OCI-LY7 (cell line): ENCODE measurements at regions not wholly inside any gene's neighbourhood (a gene's known extent, or its start where the extent isn't known, plus 50 kb on each side); places are given as distances from the start of the nearest gene placed in this dataset.

Experiments
- BruUV-seq: library from RNA; stranded (reverse); fragments of 400-500 nt; replicated peaks from 2 replicates; lab custom pipeline; 2021; lab: Mats Ljungman, UMichigan
- CTCF ChIA-PET: fragments of 300-600 bp; sonication (Branson Sonifier 250); formaldehyde crosslinking; loops from one replicate; lab custom pipeline; 2022; ENCODE audit warnings: antibody characterized with exemption; ENCODE audit not compliant: unreplicated experiment; lab: Charles Lee
- POLR2A ChIA-PET: fragments of 300-600 bp; sonication (Branson Sonifier 250); formaldehyde crosslinking; loops from one replicate; lab custom pipeline; 2022; ENCODE audit warnings: antibody characterized with exemption; lab: Charles Lee
- DNase-seq: peaks from one replicate; pipeline ENCODE4 v3.0.0-alpha.2; 2015; ENCODE audit warnings: low spot score
- H2AFZ ChIP-seq: fragments of 200-600 bp; sonication (generic), shearing (Covaris generic); 2 replicates; pipeline ENCODE4 v1.6.1; 2014; ENCODE audit warnings: mild to moderate bottlenecking, antibody characterized with exemption, low read length, moderate library complexity
- H3K27ac ChIP-seq: fragments of 200-600 bp; sonication (generic); 2 replicates; pipeline ENCODE4 v1.5.1; 2014; ENCODE audit warnings: mixed run types, low read depth, mild to moderate bottlenecking, moderate library complexity, low read length, inconsistent platforms; ENCODE audit not compliant: poor library complexity, severe bottlenecking
- H3K36me3 ChIP-seq: fragments of 200-600 bp; sonication (generic); 2 replicates; pipeline ENCODE4 v1.6.1; 2014; ENCODE audit warnings: mild to moderate bottlenecking, antibody characterized with exemption, low read length, moderate library complexity, mixed read lengths; ENCODE audit not compliant: insufficient read depth
- H3K4me1 ChIP-seq: fragments of 200-600 bp; sonication (generic); 2 replicates; pipeline ENCODE4 v1.5.1; 2014; ENCODE audit warnings: mild to moderate bottlenecking, low read length; ENCODE audit not compliant: insufficient read depth, poor library complexity, severe bottlenecking
- H3K4me2 ChIP-seq: fragments of 200-600 bp; sonication (generic); 2 replicates; pipeline ENCODE4 v1.6.1; 2014; ENCODE audit warnings: mild to moderate bottlenecking, low read length
- H3K4me3 ChIP-seq: fragments of 200-600 bp; sonication (generic); 2 replicates; pipeline ENCODE4 v1.5.1; 2014; ENCODE audit warnings: mild to moderate bottlenecking, low read depth, low read length; ENCODE audit not compliant: poor library complexity, severe bottlenecking
- H3K79me2 ChIP-seq: fragments of 200-600 bp; sonication (generic); 2 replicates; pipeline ENCODE4 v1.6.1; 2016; ENCODE audit warnings: low read depth, mild to moderate bottlenecking, low read length, moderate library complexity, mixed read lengths; ENCODE audit not compliant: insufficient read depth
- H3K9me2 ChIP-seq: fragments of 200-600 bp; sonication (generic); 2 replicates; pipeline ENCODE4 v1.6.1; 2016; ENCODE audit warnings: mild to moderate bottlenecking, low read length, mixed read lengths; ENCODE audit not compliant: insufficient read depth
- H3K9me3 ChIP-seq: fragments of 200-600 bp; sonication (generic); 2 replicates; pipeline ENCODE4 v1.6.1; 2014; ENCODE audit warnings: mild to moderate bottlenecking, mixed run types, low read length, mixed read lengths
- H4K20me1 ChIP-seq: fragments of 200-600 bp; sonication (generic); 2 replicates; pipeline ENCODE4 v1.6.1; 2014; ENCODE audit warnings: mild to moderate bottlenecking, antibody characterized with exemption, low read length, moderate library complexity, mixed read lengths; ENCODE audit not compliant: insufficient read depth
- CTCF ChIP-seq: fragments of 200-600 bp; sonication (generic); conservative IDR thresholded peaks from 2 replicates; pipeline ENCODE4 v1.5.1; 2014; ENCODE audit warnings: mild to moderate bottlenecking, antibody characterized with exemption, low read length, moderate library complexity, mixed read lengths
- EZH2phosphoT487 ChIP-seq: fragments of 200-600 bp; sonication (generic); IDR thresholded peaks from 2 replicates; pipeline ENCODE4 v1.6.1; 2018; ENCODE audit warnings: low read depth, borderline replicate concordance, mild to moderate bottlenecking, mixed run types, antibody characterized with exemption, low read length, moderate library complexity, mixed read lengths
- intact Hi-C: fragments of 100-400 bp; cut with micrococcal nuclease; formaldehyde crosslinking; loops from one replicate; pipeline ENCODE4 v1.10.0; 2022; ENCODE audit not compliant: unreplicated experiment

DNA sequence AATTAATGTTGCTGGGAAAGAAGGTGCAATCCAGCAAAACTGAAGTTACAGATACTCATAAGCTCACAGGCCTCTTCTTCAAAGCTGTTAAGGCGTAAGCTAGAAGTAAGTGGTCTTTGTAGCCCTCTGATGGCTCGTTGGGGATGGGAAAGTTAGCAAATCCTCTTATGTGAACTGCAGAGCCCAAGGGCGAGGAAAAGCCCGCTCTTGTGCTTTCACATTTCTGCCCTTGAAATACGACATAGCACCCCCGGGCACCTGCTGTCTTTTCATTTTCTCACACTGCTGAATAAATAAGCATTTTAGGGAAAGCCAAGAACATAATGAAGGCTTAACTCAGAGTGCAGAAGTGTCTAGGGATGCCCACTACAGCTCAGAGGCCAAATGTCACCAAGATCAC lies 73.1 kb upstream of the SORBS2 start:
- ChIA-PET CTCF (no interaction called here), POLR2A (interaction anchor here (0.6 to 1.1 kb wide), 3 partner anchors 33 to 405 kb away, joined by 3 read pairs; no protein-coding TSS in a partner anchor)
- no peak for DNase-seq
- peaks cover 22% of the 10 kb centered on the region for H3K4me1 ChIP-seq
- H3K36me3 ChIP-seq, result no peaks in the 10 kb centered on the region; the same call in 1 of the 2 replicates
- peaks cover 22% of the 10 kb centered on the region for H3K9me3 ChIP-seq
- no TSS peak for BruUV-seq
- intact Hi-C loops, result loop anchor here (5.0 to 10.0 kb wide), 2 partner anchors 310 to 413 kb away; partner anchors contain the start of genes CCDC110 and CYP4V2
- no peaks in the 10 kb centered on the region for H3K79me2 ChIP-seq
- no peaks in the 10 kb centered on the region for H4K20me1 ChIP-seq
- no peak overlapping the region for H3K4me3 ChIP-seq
- H3K9me2 ChIP-seq, result no peaks in the 10 kb centered on the region
- H3K4me2 ChIP-seq, result no peak overlapping the region
- TF ChIP-seq CTCF (no peak), EZH2phosphoT487 (no peak)
- no peak overlapping the region for H3K27ac ChIP-seq
- no peak overlapping the region for H2AFZ ChIP-seq

DNA sequence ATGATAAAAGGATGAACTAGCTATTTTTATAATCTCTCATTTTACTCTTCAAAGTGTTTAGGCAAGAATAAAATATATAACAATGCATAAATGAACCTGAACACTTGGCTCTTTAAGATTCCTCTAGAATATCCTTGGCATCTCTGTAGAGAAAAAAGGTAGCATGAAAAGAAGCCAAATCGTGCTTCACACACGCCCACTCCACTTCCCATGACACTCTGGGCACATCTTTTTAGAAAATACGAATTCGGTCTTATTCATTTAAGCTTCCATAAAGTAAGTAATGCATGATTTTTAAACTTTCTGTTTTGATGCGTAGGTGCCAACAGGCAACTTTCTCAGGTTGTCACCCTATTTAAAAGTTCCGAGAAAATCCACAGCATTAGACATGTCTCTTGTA lies 73.6 kb upstream of the SORBS2 start:
- H3K4me1 ChIP-seq, result peaks cover 17% of the 10 kb centered on the region
- no peaks in the 10 kb centered on the region for H3K79me2 ChIP-seq
- H3K4me3 ChIP-seq, result no peak overlapping the region
- H3K36me3 ChIP-seq, result no peaks in the 10 kb centered on the region; the same call in 1 of the 2 replicates
- peaks cover 22% of the 10 kb centered on the region for H3K9me3 ChIP-seq
- POLR2A ChIA-PET, result interaction anchor here (0.6 to 1.4 kb wide), 3 partner anchors 9 to 250 kb away, joined by 3 to 5 read pairs (median 3); no protein-coding TSS in a partner anchor
- no TSS peak for BruUV-seq
- H3K9me2 ChIP-seq, result no peaks in the 10 kb centered on the region
- CTCF ChIA-PET, result no interaction called here
- no peak for DNase-seq
- intact Hi-C loops, result loop anchor here (2.0 to 10.0 kb wide), 3 partner anchors 73 to 413 kb away; partner anchors contain the start of genes CCDC110, CYP4V2 and SORBS2
- TF ChIP-seq EZH2phosphoT487, result no peak
- no peak for TF ChIP-seq CTCF
- H3K4me2 ChIP-seq, result no peak overlapping the region
- no peaks in the 10 kb centered on the region for H4K20me1 ChIP-seq
- no peak overlapping the region for H3K27ac ChIP-seq
- no peak overlapping the region for H2AFZ ChIP-seq

GRCh38 chr4:185886832-185887524 lies 75.0 kb upstream of the SORBS2 start:
- peak overlapping the region; percentile 7 for H3K4me3 ChIP-seq
- H3K36me3 ChIP-seq, result no peaks in the 10 kb centered on the region; the same call in 1 of the 2 replicates
- H3K4me1 ChIP-seq, result peaks cover 12% of the 10 kb centered on the region
- no peaks in the 10 kb centered on the region for H3K9me2 ChIP-seq
- no peak for TF ChIP-seq CTCF
- no peak for TF ChIP-seq EZH2phosphoT487
- peak overlapping the region; percentile 69 for H3K4me2 ChIP-seq
- peak; percentile 63 for DNase-seq
- BruUV-seq, result no TSS peak
- no peaks in the 10 kb centered on the region for H4K20me1 ChIP-seq
- intact Hi-C loops, result loop anchor here (2.0 to 10.0 kb wide), 3 partner anchors 74 to 415 kb away; partner anchors contain the start of genes CCDC110, CYP4V2 and SORBS2
- no peaks in the 10 kb centered on the region for H3K79me2 ChIP-seq
- ChIA-PET POLR2A (interaction anchor here (0.6 to 1.4 kb wide), 6 partner anchors 10 to 459 kb away, joined by 3 to 5 read pairs (median 4); partner anchors contain the start of gene SORBS2), CTCF (no interaction called here)
- H3K9me3 ChIP-seq, result peaks cover 16% of the 10 kb centered on the region
- H3K27ac ChIP-seq, result no peak overlapping the region
- peak overlapping the region; percentile 89 for H2AFZ ChIP-seq
